ENCODE measurements at regions not wholly inside any gene's neighbourhood (a gene's known extent, or its start where the extent isn't known, plus 50 kb on each side); places are given as distances from the start of the nearest gene placed in this dataset.
"Not testable (repeated sequence)": the region's sequence is repeated elsewhere in the genome, so short reads cannot be mapped to it uniquely, and the experiment has no call there.

DNA sequence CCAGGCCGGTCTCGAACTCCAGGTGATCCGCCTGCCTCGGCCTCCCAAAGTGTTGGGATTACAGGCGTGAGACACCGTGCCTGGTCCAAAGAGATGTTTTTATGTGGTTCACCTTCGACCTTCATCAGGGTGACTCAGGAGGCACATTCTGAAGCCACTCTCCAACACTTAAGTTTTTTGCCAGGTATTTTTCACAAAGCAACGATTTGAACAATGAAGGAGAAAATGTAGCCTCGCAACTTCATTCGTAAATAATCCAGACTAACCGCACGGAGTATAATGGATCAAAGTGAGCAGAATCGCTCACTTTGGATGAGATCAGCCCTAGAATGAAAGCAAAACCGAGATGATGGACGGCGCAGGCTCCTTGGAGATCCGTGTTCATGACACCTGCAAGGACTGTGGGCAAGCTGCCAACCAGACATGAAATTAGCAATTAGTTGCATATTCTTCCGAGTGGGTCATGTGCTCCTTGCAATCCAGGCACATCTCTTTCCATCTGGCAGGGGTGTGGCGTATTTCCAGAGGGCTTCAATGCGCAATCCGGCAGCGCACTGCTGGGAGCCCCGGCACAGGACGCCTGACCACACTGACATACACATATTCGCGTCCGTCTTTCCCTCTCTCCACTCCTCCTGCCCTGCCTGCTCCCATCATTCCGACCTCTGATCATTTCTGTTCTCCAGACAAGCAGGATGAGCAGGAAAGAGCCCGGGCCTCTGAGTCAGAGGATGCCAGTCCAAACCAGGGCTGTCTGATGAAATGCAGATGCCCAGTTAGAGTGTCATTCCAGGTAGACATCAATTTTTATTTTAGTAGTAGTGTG lies 148.4 kb downstream of the KLF6 start:
- Histone ChIP-seq H3K9ac (no peak overlapping the region), H3K9me3 (peaks cover 19% of the 10 kb centered on the region; the same call in 1 of the 2 replicates), H3K27ac (peak overlapping the region; percentile 71), H3K4me2 (peak overlapping the region; percentile 75), H3K36me3 (no peaks in the 10 kb centered on the region), H4K20me1 (no peaks in the 10 kb centered on the region), H3K4me3 (no peak overlapping the region), H3K27me3 (no peaks in the 10 kb centered on the region), H3K4me1 (peaks cover 62% of the 10 kb centered on the region)
- no peak for TF ChIP-seq Cebpa-rat (IDR thresholded peaks at IDR 0.05)

DNA sequence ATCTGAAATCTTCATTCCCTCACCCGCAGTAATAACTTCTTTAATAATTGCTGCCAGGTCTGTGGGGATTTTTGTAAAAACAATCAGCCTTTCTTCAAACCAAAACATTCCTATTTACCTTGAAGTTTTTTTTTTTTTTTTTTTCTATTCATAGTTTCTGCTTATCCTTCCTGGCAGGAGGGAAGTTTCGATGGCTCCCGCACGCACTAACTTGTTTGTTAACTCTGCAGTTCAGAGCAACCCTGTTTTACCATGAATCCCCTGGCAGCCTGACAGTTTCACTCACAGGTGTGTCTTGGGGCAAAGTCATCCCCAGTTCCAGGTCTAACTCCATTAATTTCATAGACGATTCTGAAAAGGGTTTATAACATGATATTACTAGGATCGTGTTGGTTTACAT lies 149.3 kb downstream of the KLF6 start:
- Histone ChIP-seq H3K4me1 (peaks cover 56% of the 10 kb centered on the region), H3K4me3 (no peak overlapping the region), H3K27ac (0 out of 2 replicates have a peak overlapping the region, but pooled peaks have one; percentile 6), H3K4me2 (peak overlapping the region; percentile 75), H3K9me3 (peaks cover 15% of the 10 kb centered on the region; the same call in 1 of the 2 replicates), H4K20me1 (no peaks in the 10 kb centered on the region), H3K36me3 (no peaks in the 10 kb centered on the region), H3K27me3 (no peaks in the 10 kb centered on the region), H3K9ac (no peak overlapping the region)
- TF ChIP-seq Cebpa-rat (IDR thresholded peaks at IDR 0.05) = no peak

DNA sequence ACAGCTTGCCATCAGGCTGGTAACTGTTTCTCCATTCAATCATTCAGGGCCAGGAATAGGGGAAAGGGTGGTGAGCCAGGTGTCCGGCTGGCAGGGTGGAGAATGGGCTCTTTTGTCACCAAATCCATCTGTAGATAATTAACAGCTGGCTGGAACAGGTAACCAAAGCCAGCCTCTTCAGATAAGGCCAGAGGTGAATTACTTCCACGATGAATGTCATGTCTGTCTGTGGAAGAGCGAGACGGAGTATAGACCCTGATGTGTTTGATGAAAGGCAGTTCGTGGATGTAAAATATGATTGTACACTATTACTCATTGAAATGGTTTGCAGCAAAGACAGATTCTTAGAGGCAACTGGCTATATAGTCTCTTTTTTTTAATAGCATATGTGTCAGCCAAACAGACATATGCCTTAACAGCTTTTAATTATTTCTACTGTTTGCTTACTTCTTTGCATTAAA lies 149.8 kb downstream of the KLF6 start:
- Histone ChIP-seq H3K4me2 (no peak overlapping the region; the same call in 1 of the 2 replicates), H3K4me3 (no peak overlapping the region), H4K20me1 (no peaks in the 10 kb centered on the region), H3K36me3 (no peaks in the 10 kb centered on the region), H3K27ac (no peak overlapping the region), H3K4me1 (peaks cover 53% of the 10 kb centered on the region), H3K27me3 (no peaks in the 10 kb centered on the region), H3K9me3 (peaks cover 15% of the 10 kb centered on the region; the same call in 1 of the 2 replicates), H3K9ac (no peak overlapping the region)
- TF ChIP-seq Cebpa-rat (IDR thresholded peaks at IDR 0.05) = no peak

DNA sequence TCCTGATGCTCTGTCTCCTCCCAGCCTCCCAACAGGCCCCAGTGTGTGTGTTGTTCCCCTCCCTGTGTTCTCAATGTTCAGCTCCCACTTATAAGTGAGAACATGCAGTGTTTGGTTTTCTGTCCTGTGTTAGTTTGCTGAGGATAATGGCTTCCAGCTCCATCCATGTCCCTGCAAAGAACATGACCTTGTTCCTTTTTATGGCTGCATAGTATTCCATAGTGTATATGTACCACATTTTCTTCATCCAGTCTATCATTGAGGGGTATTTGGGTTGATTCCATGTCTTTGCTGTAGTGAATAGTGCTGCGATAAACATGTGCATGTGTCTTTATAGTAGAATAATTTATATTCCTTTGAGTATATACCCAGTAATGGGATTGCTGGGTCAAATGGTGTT lies 150.4 kb downstream of the KLF6 start:
- H3K4me3 ChIP-seq, H3K4me2 ChIP-seq: not testable (repeated sequence)

DNA sequence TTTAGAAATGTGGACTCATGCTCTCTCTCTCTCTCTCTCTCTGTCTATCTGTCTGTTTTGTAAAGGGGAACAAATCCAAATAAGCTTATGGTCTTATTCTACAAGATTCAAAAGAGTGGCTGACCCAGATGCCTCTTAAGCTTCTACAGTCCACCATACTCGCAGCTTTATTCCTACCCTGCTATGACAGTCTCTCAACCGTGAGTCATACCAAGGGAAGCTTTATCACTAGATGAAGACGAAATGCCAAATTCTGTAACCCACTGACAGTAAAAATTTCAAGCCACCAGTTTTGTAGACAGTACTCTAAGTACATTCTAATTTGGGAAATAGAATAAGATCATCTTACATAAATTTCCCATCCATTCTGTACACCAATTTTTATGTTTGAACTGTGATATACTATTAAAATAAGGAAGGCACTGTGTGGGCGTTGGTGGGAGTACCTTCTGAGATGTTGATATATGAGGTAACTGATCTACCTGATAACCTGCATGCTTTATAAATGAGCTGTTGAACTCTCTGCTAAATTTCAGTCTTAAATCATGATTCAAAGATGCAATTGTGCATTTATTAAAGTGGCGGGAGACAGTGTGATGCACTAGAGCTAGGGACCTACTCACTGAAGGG lies 153.2 kb downstream of the KLF6 start:
- Histone ChIP-seq H3K9me3 (peaks cover 20% of the 10 kb centered on the region; the same call in 1 of the 2 replicates), H3K4me1 (peaks cover 23% of the 10 kb centered on the region), H3K4me2 (no peak overlapping the region), H3K4me3 (no peak overlapping the region), H3K27ac (no peak overlapping the region), H3K9ac (no peak overlapping the region), H4K20me1 (no peaks in the 10 kb centered on the region), H3K36me3 (no peaks in the 10 kb centered on the region), H3K27me3 (no peaks in the 10 kb centered on the region)
- TF ChIP-seq Cebpa-rat (IDR thresholded peaks at IDR 0.05) = no peak

More for the DNA sequence above, 150.4 kb downstream of the KLF6 start:
- not testable (repeated sequence) for H3K27ac ChIP-seq, H4K20me1 ChIP-seq, H3K9ac ChIP-seq, H3K36me3 ChIP-seq, H3K27me3 ChIP-seq
- H3K4me1 ChIP-seq = peaks cover 47% of the 10 kb centered on the region
- peaks cover 15% of the 10 kb centered on the region; the same call in 1 of the 2 replicates for H3K9me3 ChIP-seq

DNA sequence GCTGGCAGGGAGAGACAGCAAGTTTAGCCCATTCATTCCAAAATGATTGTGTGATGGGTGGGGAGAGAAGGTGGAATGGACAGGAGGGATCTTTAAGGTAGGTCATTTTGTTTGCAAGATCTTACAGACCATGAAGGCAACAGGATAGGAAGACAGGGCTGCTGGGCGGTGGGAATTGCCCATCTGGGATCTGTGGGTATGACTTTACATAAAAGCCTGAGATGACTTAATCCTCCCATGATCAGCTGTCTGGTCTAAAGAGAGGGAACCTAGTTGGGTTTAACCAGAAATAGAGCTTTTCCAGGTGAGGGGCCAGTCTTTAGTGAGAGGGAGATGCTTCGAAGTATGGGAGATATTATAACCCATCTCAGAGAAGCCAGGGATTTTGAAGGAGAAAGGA lies 153.7 kb downstream of the KLF6 start:
- TF ChIP-seq Cebpa-rat (IDR thresholded peaks at IDR 0.05) = no peak
- Histone ChIP-seq H3K4me3 (no peak overlapping the region), H3K27me3 (no peaks in the 10 kb centered on the region), H3K4me2 (no peak overlapping the region), H4K20me1 (no peaks in the 10 kb centered on the region), H3K9me3 (peaks cover 21% of the 10 kb centered on the region; the same call in 1 of the 2 replicates), H3K36me3 (no peaks in the 10 kb centered on the region), H3K4me1 (peaks cover 23% of the 10 kb centered on the region), H3K9ac (no peak overlapping the region), H3K27ac (no peak overlapping the region)

DNA sequence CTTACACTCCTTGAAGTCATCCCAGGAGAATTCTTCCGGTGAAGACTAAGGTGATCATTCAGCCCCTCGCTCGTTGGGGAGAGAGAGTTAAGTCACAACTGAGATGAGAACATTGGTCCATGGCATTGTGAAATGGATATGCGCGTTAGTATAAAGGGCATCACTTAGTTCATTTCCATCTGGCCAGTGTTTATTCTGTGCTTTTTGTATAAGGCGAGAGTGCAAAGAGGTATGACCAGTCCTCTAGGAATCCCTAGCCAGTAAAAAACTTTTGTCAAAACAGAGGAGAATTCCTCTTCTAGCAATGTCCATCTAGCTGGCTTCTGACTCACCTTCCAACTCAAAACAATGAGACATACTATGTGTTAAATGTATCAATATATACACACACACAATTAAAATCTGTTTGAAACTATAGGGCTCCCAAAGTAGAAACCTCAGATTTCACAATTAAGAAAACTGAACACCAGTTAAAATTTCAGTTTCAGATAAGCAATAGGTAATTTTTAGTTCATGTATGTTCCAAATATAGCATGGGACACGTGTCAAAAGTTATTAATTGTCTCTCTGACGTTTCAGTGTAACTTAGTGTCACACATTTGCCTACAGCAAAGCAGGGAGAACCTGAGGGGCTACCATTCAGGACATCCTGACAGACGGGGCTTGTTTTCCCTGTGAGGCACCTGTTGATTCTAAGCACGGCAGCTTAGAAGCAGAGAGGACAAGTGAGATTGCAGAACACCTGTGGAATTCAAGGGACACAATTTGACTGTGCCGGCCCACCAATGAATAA lies 158.9 kb downstream of the KLF6 start:
- no peak overlapping the region for H3K4me3 ChIP-seq
- no peak overlapping the region for H3K27ac ChIP-seq
- peaks cover 26% of the 10 kb centered on the region for H3K9me3 ChIP-seq
- peak overlapping the region; percentile 45 for H3K4me2 ChIP-seq
- no peaks in the 10 kb centered on the region for H3K36me3 ChIP-seq
- H3K4me1 ChIP-seq = peaks cover 44% of the 10 kb centered on the region
- H4K20me1 ChIP-seq = no peaks in the 10 kb centered on the region
- H3K9ac ChIP-seq = no peak overlapping the region
- no peaks in the 10 kb centered on the region for H3K27me3 ChIP-seq
- no peak for TF ChIP-seq Cebpa-rat (IDR thresholded peaks at IDR 0.05)

DNA sequence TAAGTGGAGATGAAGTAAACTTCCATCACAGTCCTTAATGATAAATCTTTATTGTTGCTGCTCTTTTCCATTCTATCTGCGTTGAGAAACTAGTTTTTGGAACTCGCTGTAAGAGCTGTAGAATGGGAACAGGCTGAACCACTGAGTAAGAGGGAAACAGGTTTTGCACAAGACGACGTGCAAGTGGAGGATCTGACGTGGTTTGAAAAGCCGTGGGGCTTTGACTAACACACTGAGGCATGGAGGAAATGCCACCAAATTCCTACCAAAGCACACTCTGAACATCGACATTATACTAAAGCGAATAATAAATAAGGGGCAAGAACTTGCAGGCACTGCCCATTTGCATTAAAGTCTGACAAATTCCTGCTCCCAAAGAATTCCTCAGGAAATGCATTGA lies 160.6 kb downstream of the KLF6 start:
- Histone ChIP-seq H3K27ac (peak overlapping the region; percentile 36; the same call in 1 of the 2 replicates), H3K4me3 (no peak overlapping the region), H3K27me3 (no peaks in the 10 kb centered on the region), H3K4me2 (peak overlapping the region; percentile 48), H4K20me1 (no peaks in the 10 kb centered on the region), H3K36me3 (no peaks in the 10 kb centered on the region), H3K9me3 (peaks cover 37% of the 10 kb centered on the region), H3K4me1 (peaks cover 44% of the 10 kb centered on the region), H3K9ac (no peak overlapping the region)
- no peak for TF ChIP-seq Cebpa-rat (IDR thresholded peaks at IDR 0.05)

DNA sequence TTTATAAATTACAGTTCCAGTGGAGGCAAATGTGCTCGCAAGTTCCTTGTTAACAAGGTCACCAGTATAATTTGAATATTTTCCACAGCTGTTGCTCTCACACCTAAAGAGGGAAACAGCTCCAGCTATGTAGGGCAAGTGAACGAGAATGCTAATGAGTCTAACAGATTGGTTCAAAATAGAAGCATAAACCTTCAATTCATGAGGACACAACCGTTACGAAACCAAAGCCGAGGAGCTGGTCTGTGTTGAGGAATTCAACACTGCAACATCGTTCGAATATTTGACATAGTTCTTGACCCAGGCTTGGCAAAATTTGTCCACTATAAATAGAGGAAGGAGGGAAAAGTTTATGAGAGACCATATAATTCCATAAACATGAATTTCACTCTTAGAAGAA lies 161.3 kb downstream of the KLF6 start:
- peaks cover 44% of the 10 kb centered on the region for H3K4me1 ChIP-seq
- H3K9me3 ChIP-seq = peaks cover 37% of the 10 kb centered on the region
- peak overlapping the region; percentile 48 for H3K4me2 ChIP-seq
- H3K27me3 ChIP-seq = no peaks in the 10 kb centered on the region
- H3K4me3 ChIP-seq = no peak overlapping the region
- H3K36me3 ChIP-seq = no peaks in the 10 kb centered on the region
- no peak for TF ChIP-seq Cebpa-rat (IDR thresholded peaks at IDR 0.05)
- no peak overlapping the region for H3K9ac ChIP-seq
- no peaks in the 10 kb centered on the region for H4K20me1 ChIP-seq
- H3K27ac ChIP-seq = peak overlapping the region; percentile 36
